HCT116 (cell line): ENCODE measurements at regions not wholly inside any gene's neighbourhood (a gene's known extent, or its start where the extent isn't known, plus 50 kb on each side); places are given as distances from the start of the nearest gene placed in this dataset.

Experiments used
- CTCF ChIP-seq, 3 experiments: fragments of 200-600 bp in 1 of 3; sonication (generic) in 1 of 3; IDR thresholded peaks in 2 of 3; conservative IDR thresholded peaks in 1 of 3; 2 replicates each; pipeline ENCODE4 v1.5.1; 2012 to 2017; ENCODE audit warnings: low read depth in 2 of 3, low read length in 2 of 3, antibody characterized with exemption in 1 of 3, borderline replicate concordance in 1 of 3, control low read depth in 1 of 3, mild to moderate bottlenecking in 1 of 3, mixed read lengths in 1 of 3, mixed run types in 1 of 3, moderate library complexity in 1 of 3; ENCODE audit not compliant: insufficient read depth in 1 of 3
- EGR1 ChIP-seq: IDR thresholded peaks from 2 replicates; pipeline ENCODE4 v1.6.1; 2012; ENCODE audit warnings: low read depth
- EZH2 ChIP-seq: fragments of 200-600 bp; sonication (generic); IDR thresholded peaks from 2 replicates; pipeline ENCODE4 v1.6.1; 2017; ENCODE audit warnings: antibody characterized with exemption, mixed run types
- EZH2phosphoT487 ChIP-seq: fragments of 200-600 bp; IDR thresholded peaks from 2 replicates; pipeline ENCODE4 v1.6.1; 2018; ENCODE audit warnings: antibody characterized with exemption, borderline replicate concordance
- MAX ChIP-seq: IDR thresholded peaks from 2 replicates; pipeline ENCODE4 v1.6.1; 2012
- POLR2A ChIP-seq: IDR thresholded peaks from 2 replicates; pipeline ENCODE4 v1.7.0; 2011; ENCODE audit warnings: borderline replicate concordance; ENCODE audit not compliant: insufficient read depth, insufficient read length; ENCODE audit errors: extremely low read depth
- POLR2AphosphoS5 ChIP-seq: IDR thresholded peaks from 2 replicates; pipeline ENCODE4 v1.6.1; 2011; ENCODE audit warnings: mild to moderate bottlenecking, low read depth, low read length, moderate library complexity
- SIN3A ChIP-seq: IDR thresholded peaks from 2 replicates; pipeline ENCODE4 v1.6.1; 2012; ENCODE audit warnings: low read depth
- SP1 ChIP-seq: IDR thresholded peaks from 2 replicates; pipeline ENCODE4 v1.6.1; 2012; ENCODE audit warnings: low read depth
- SRF ChIP-seq: IDR thresholded peaks from 2 replicates; pipeline ENCODE4 v1.6.1; 2012; ENCODE audit warnings: low read depth
- YY1 ChIP-seq: IDR thresholded peaks from 2 replicates; pipeline ENCODE4 v1.6.1; 2011; ENCODE audit warnings: low read length, low read depth, moderate library complexity, mild to moderate bottlenecking; ENCODE audit not compliant: insufficient replicate concordance; ENCODE audit errors: extremely low read depth
- ZNF274 ChIP-seq: fragments of 200-500 bp; sonication (Bioruptor generic); IDR thresholded peaks from 2 replicates; pipeline ENCODE4 v1.6.1; 2014; ENCODE audit warnings: mild to moderate bottlenecking, low read depth, low read length, inconsistent platforms

GRCh38 chr4:54587107-54587891 is 70.5 kb upstream of the KIT start:
- TF ChIP-seq MAX (no peak), POLR2A (no peak), CTCF (IDR thresholded peaks at IDR 0.05 in 2 of 3, conservative IDR thresholded peaks at IDR 0.05 in 1 of 3; ENCODE audit: borderline replicate concordance in 1 of 3, insufficient read depth in 1 of 3, low read depth in 2 of 3, low read length in 2 of 3) (no peak), SP1 (no peak), POLR2AphosphoS5 (no peak), EZH2 (no peak), SIN3A (no peak), ZNF274 (no peak), EGR1 (no peak), EZH2phosphoT487 (no peak), SRF (no peak), YY1 (no peak)
